ENCODE measurements at regions not wholly inside any gene's neighbourhood (a gene's known extent, or its start where the extent isn't known, plus 50 kb on each side); places are given as distances from the start of the nearest gene placed in this dataset.
"Not testable (repeated sequence)": the region's sequence is repeated elsewhere in the genome, so short reads cannot be mapped to it uniquely, and the experiment has no call there.

- H3K4me3 ChIP-seq (ENCODE audit: low read depth, low read length); DNase-seq (ENCODE audit: low read depth): not testable (repeated sequence)
These were observed 54.2 kb downstream of the DBET start for GRCh38 chr4:190118519-190118918.

- H3K4me3 ChIP-seq (ENCODE audit: low read depth, low read length): not testable (repeated sequence)
These were observed 54.1 kb upstream of the DUX4 start for GRCh38 chr4:190119474-190119873.

DNA sequence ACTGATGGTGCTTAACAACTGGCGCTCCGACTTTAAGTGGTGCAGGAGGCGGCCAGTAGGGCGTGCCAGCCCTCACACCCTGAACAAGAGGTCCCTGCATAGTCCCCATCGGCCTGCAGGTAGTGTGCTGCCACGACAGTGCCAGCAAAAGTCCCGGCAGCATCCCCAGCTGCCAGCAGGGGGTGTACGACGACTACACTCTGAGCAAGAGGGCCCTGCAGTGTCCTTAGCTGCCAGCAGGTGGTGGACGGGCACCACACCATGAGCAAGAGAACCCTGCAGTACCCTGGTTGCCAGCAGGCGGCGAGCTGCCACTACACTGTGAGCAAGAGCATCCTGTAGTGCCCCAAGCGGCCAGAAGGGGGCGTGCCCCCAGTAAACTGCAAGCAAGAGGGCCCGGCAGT, 53.5 kb upstream of the DUX4 start:
- DNase-seq (ENCODE audit: low read depth); H3K4me3 ChIP-seq (ENCODE audit: low read depth, low read length): not testable (repeated sequence)

More at GRCh38 chr4:190119474-190119873, 54.1 kb upstream of the DUX4 start:
- not testable (repeated sequence) for DNase-seq (ENCODE audit: low read depth)

DNA sequence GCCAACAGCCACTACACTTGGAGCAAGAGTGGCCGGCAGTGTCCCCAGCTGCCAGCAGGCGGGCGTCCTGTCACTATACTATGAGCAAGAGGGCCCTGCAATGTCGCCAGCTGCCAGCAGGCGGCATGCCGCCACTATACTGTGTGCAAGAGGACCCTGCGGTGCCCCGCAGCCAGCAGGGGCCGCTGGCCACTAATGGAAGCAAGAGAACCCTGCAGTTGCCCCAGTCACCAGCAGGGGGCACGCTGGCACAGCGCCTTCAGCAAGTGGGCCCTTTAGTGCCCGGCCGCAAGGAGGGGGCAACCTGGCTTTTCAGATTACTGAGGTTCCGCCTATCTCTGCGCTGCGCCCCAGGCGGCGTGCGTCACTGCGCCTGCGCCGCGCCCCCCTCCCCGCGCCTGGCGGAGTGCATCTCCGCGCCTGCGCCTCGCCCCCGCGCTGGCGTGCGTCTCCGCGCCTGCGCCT, 53.0 kb upstream of the DUX4 start:
- DNase-seq (ENCODE audit: low read depth); H3K4me3 ChIP-seq (ENCODE audit: low read depth, low read length): not testable (repeated sequence)

- H3K4me3 ChIP-seq (ENCODE audit: low read depth, low read length); DNase-seq (ENCODE audit: low read depth): not testable (repeated sequence)
These were observed 52.4 kb upstream of the DUX4 start for GRCh38 chr4:190121076-190121671.

GRCh38 chr4:190121759-190122158, 51.8 kb upstream of the DUX4 start:
- no peak for DNase-seq (ENCODE audit: low read depth)
- H3K4me3 ChIP-seq (ENCODE audit: low read depth, low read length): no peak overlapping the region
- TF ChIP-seq CTCF (IDR thresholded peaks at IDR 0.05; ENCODE audit: low read depth, low read length) (no peak), MYC (IDR thresholded peaks at IDR 0.05; ENCODE audit: low read depth, low read length) (no peak)

- not testable (repeated sequence) for H3K4me3 ChIP-seq (ENCODE audit: low read depth, low read length)
- DNase-seq (ENCODE audit: low read depth): peak; percentile 51
These were observed 51.1 kb upstream of the DUX4 start for GRCh38 chr4:190122161-190123142.

Measured in NB4 (cell line).